Smooth muscle cell (in vitro differentiated cells): ENCODE measurements at regions not wholly inside any gene's neighbourhood (a gene's known extent, or its start where the extent isn't known, plus 50 kb on each side); places are given as distances from the start of the nearest gene placed in this dataset.

Experiments
- DNase-seq: peaks from one replicate; lab custom pipeline; 2025; ENCODE audit not compliant: unreplicated experiment; lab: John Stamatoyannopoulos, UW
- H2AFZ ChIP-seq: fragments of 200-600 bp; sonication (generic); 2 replicates; pipeline ENCODE4 v1.6.0; 2016; ENCODE audit warnings: antibody characterized with exemption, low read depth, mild to moderate bottlenecking
- H3F3A ChIP-seq: fragments of 200-600 bp; sonication (generic); 2 replicates; pipeline ENCODE4 v1.6.0; 2017; ENCODE audit warnings: antibody characterized with exemption, low read depth
- H3K27ac ChIP-seq: fragments of 200-600 bp; sonication (generic); 2 replicates; pipeline ENCODE4 v1.5.1; 2016; ENCODE audit warnings: low read depth, mild to moderate bottlenecking
- H3K27me3 ChIP-seq: fragments of 200-600 bp; sonication (generic); 2 replicates; pipeline ENCODE4 v1.6.1; 2016; ENCODE audit warnings: low read depth, mild to moderate bottlenecking
- H3K36me3 ChIP-seq: fragments of 200-600 bp; sonication (generic); 2 replicates; pipeline ENCODE4 v1.5.1; 2016; ENCODE audit warnings: low read depth
- H3K4me1 ChIP-seq: fragments of 200-600 bp; sonication (generic); 2 replicates; pipeline ENCODE4 v1.5.1; 2016; ENCODE audit warnings: low read depth
- H3K4me2 ChIP-seq: fragments of 200-600 bp; sonication (generic); 2 replicates; pipeline ENCODE4 v1.6.0; 2016; ENCODE audit warnings: mild to moderate bottlenecking
- H3K4me3 ChIP-seq: fragments of 200-600 bp; sonication (generic); 2 replicates; pipeline ENCODE4 v1.5.1; 2016; ENCODE audit warnings: mild to moderate bottlenecking
- H3K79me2 ChIP-seq: fragments of 200-600 bp; sonication (generic); 2 replicates; pipeline ENCODE4 v1.6.0; 2016; ENCODE audit warnings: low read depth, mild to moderate bottlenecking
- H3K9ac ChIP-seq: fragments of 200-600 bp; sonication (generic); 2 replicates; pipeline ENCODE4 v1.6.0; 2016; ENCODE audit warnings: low read depth
- H3K9me3 ChIP-seq: fragments of 200-600 bp; sonication (generic); replicated peaks from 2 replicates; pipeline ENCODE4 v1.5.1; 2016; ENCODE audit warnings: low read depth
- H4K20me1 ChIP-seq: fragments of 200-600 bp; sonication (generic); 2 replicates; pipeline ENCODE4 v1.6.0; 2016; ENCODE audit warnings: low read depth
- WGBS: methylation state at CpG from one replicate; pipeline ENCODE4 v1.1.7; 2016; ENCODE audit warnings: low lambda C conversion rate; 5-methylcytosine and 5-hydroxymethylcytosine counted together
- TF ChIP-seq, protein P1 (sequence below): fragments of 200-600 bp; sonication (generic); IDR thresholded peaks from 2 replicates; pipeline ENCODE4 v1.5.1; 2017; ENCODE audit warnings: borderline replicate concordance, mild to moderate bottlenecking, antibody characterized with exemption; ENCODE audit not compliant: insufficient read depth, poor library complexity, severe bottlenecking

DNA sequence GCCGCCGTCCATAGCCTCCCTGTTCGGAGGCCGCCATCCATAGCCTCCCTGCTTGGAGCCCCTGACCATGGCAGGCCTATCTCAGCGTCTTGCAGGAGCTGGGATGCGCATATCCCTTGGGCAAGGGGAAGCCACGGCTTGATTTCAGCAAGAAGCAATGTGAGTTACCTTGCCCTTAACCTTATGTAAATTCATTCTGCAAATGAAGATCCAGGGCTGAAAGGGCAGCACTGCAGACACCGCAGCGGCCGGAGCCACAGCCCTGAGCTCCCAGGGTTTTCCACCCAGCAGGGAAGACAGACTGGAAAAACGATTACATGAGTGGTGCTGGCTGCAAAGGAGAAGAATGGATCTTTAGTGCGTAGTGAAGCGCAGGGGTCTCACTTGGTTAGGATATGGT is 95.8 kb downstream of the SEC61G start:
- Histone ChIP-seq H3K36me3 (no peaks in the 10 kb centered on the region), H3K9me3 (no peaks in the 10 kb centered on the region), H3F3A (no peaks in the 10 kb centered on the region), H3K4me1 (no peaks in the 10 kb centered on the region), H3K27me3 (peaks cover 21% of the 10 kb centered on the region), H3K27ac (no peak overlapping the region), H2AFZ (peak overlapping the region; percentile 98), H3K9ac (no peak overlapping the region), H3K4me3 (no peak overlapping the region), H4K20me1 (no peaks in the 10 kb centered on the region), H3K4me2 (no peak overlapping the region), H3K79me2 (no peaks in the 10 kb centered on the region)
- WGBS = 80% methylated on average over 13 of the region's 13 CpGs
- DNase-seq = no peak
- TF ChIP-seq, protein P1, sequence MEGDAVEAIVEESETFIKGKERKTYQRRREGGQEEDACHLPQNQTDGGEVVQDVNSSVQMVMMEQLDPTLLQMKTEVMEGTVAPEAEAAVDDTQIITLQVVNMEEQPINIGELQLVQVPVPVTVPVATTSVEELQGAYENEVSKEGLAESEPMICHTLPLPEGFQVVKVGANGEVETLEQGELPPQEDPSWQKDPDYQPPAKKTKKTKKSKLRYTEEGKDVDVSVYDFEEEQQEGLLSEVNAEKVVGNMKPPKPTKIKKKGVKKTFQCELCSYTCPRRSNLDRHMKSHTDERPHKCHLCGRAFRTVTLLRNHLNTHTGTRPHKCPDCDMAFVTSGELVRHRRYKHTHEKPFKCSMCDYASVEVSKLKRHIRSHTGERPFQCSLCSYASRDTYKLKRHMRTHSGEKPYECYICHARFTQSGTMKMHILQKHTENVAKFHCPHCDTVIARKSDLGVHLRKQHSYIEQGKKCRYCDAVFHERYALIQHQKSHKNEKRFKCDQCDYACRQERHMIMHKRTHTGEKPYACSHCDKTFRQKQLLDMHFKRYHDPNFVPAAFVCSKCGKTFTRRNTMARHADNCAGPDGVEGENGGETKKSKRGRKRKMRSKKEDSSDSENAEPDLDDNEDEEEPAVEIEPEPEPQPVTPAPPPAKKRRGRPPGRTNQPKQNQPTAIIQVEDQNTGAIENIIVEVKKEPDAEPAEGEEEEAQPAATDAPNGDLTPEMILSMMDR = no peak

DNA sequence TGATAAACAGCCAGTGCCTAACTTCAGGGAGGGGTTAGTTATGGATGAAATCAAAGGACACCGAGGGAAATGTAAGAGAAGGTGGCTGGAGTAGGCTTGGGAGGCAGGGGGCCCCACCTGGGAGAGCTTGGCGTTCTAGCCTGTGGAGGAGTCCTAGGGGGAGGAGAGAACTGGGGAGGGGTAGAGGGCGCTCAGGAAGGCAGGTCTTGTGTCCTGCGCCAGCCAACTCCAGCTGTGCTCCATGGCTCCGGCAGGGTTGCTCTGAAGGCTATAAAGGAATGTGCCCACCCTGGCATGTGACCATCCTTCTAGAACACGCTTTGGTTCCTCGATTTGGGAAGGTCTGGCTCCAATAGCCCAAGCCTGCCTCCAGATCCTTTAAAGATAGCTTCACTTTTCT is 96.3 kb downstream of the SEC61G start:
- no peaks in the 10 kb centered on the region for H3F3A ChIP-seq
- no peaks in the 10 kb centered on the region for H3K9me3 ChIP-seq
- H3K27ac ChIP-seq = no peak overlapping the region
- no peak overlapping the region for H3K4me3 ChIP-seq
- DNase-seq = no peak
- H2AFZ ChIP-seq = no peak overlapping the region
- no peaks in the 10 kb centered on the region for H3K36me3 ChIP-seq
- TF ChIP-seq, protein P1 = no peak
- H3K9ac ChIP-seq = no peak overlapping the region
- no peaks in the 10 kb centered on the region for H4K20me1 ChIP-seq
- no peaks in the 10 kb centered on the region for H3K79me2 ChIP-seq
- H3K4me2 ChIP-seq = no peak overlapping the region
- WGBS = 92% methylated on average over 7 of the region's 7 CpGs
- H3K4me1 ChIP-seq = no peaks in the 10 kb centered on the region
- peaks cover 21% of the 10 kb centered on the region for H3K27me3 ChIP-seq

DNA sequence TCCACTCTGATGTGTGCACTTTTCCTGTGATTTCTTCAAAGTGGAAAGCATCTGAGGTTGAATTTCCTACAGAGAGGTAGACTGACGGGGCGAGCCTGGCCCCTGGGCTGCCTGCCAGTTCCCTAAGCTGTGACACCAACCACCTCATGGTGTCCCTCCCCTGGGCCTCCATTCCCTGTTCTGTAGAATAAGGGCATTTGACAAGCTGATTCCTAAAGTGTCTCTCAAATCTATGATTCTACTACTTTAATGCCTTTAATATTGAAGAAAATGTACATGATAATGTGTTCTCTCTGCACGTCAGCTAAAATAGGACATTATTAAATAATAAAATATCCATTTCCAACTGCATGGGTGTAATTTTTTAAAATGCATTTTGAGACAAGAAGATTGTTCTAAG is 105.1 kb downstream of the SEC61G start:
- H3K79me2 ChIP-seq = no peaks in the 10 kb centered on the region
- TF ChIP-seq, protein P1 = no peak
- WGBS = 93% methylated on average over 3 of the region's 3 CpGs

DNA sequence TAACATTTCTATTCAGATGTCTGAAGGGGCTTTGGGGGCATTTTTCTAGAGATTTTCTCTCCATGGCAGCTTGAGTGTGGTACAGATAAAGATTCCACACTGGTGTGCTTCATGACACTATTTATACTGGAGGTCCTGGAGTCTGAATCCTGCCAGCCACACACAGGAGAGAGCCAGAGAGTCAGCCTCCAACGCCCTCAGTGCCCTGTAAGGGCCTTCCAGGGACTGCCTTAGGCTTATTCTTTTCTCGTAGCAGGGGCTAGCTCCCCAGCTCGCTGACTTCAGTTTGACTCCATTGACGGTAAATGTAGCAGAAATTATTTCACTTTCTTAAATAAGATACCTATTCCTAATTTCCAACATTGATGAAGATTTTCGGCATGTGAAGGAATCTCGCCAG is 100.9 kb downstream of the VSTM2A start:
- no peaks in the 10 kb centered on the region for H4K20me1 ChIP-seq
- no peak overlapping the region for H3K27ac ChIP-seq
- WGBS = 79% methylated on average over 6 of the region's 6 CpGs
- no peak overlapping the region for H3K9ac ChIP-seq
- no peaks in the 10 kb centered on the region for H3F3A ChIP-seq
- H3K4me1 ChIP-seq = no peaks in the 10 kb centered on the region
- H3K9me3 ChIP-seq = no peaks in the 10 kb centered on the region
- no peaks in the 10 kb centered on the region for H3K79me2 ChIP-seq
- H3K4me2 ChIP-seq = no peak overlapping the region
- no peak overlapping the region for H3K4me3 ChIP-seq
- H3K36me3 ChIP-seq = no peaks in the 10 kb centered on the region
- TF ChIP-seq, protein P1 = no peak
- no peak for DNase-seq
- H3K27me3 ChIP-seq = no peaks in the 10 kb centered on the region
- H2AFZ ChIP-seq = no peak overlapping the region

More for the DNA sequence above, 105.1 kb downstream of the SEC61G start:
- DNase-seq = no peak
- Histone ChIP-seq H3K4me3 (no peak overlapping the region), H3K9ac (no peak overlapping the region), H3K27ac (no peak overlapping the region), H3K4me1 (no peaks in the 10 kb centered on the region), H3K4me2 (no peak overlapping the region), H4K20me1 (no peaks in the 10 kb centered on the region), H3K9me3 (no peaks in the 10 kb centered on the region), H3K36me3 (no peaks in the 10 kb centered on the region), H2AFZ (no peak overlapping the region), H3F3A (no peaks in the 10 kb centered on the region), H3K27me3 (no peaks in the 10 kb centered on the region)
